Colonic mucosa (tissue), 4 donors: ENCODE measurements at regions not wholly inside any gene's neighbourhood (a gene's known extent, or its start where the extent isn't known, plus 50 kb on each side); places are given as distances from the start of the nearest gene placed in this dataset.

Experiments used
- DNase-seq: peaks from one replicate; pipeline ENCODE4 v3.0.0-alpha.2; 2020
- H3K27ac ChIP-seq: fragments of 200-600 bp; one replicate; pipeline ENCODE4 v1.8.0; 2021
- H3K27me3 ChIP-seq: fragments of 200-600 bp; one replicate; pipeline ENCODE4 v1.8.0; 2021
- H3K36me3 ChIP-seq: fragments of 200-600 bp; one replicate; pipeline ENCODE4 v1.8.0; 2021
- H3K4me1 ChIP-seq: fragments of 200-600 bp; one replicate; pipeline ENCODE4 v1.8.0; 2021; ENCODE audit warnings: mild to moderate bottlenecking
- H3K4me3 ChIP-seq: fragments of 200-600 bp; one replicate; pipeline ENCODE4 v1.8.0; 2021
- H3K9ac ChIP-seq, 2 donors: one replicate each; pipeline ENCODE4 v1.7.0; 2013; ENCODE audit warnings: control low read depth in 2 of 2, low read depth in 2 of 2, low read length in 2 of 2
- H3K9me3 ChIP-seq: fragments of 200-600 bp; one replicate; pipeline ENCODE4 v1.8.0; 2021
- intact Hi-C: fragments of 100-400 bp; cut with DNase I; formaldehyde crosslinking; loops from one replicate; pipeline ENCODE4 v1.14.1; 2022
- TF ChIP-seq, protein P1 (sequence below): fragments of 200-600 bp; IDR thresholded peaks from one replicate; pipeline ENCODE4 v1.8.0; 2022; ENCODE audit warnings: antibody characterized with exemption, mild to moderate bottlenecking
- donor health status: healthy.
- donor health status: DM: no; HTN: no; CAD: no.
- donor health status: DM: no; HTN: no; CAD: no.

DNA sequence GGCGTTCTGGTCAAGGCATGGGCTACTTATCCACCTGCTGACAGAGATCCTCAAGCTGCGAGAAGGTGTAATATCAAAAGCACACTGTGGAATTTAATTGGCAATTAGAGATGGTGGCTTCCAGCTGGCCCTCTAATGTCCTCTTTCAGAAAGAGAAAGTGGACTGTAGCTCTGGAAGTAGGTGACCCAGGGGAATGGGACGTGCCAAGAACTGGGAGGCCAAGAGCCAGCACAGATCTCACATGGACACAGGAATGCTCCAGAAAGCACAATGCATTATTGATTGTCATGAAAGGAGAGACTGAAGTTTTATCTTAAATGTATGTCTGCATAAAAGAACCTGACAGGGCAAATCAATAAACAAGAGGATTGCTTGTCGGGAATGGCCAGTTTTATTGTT is 198.6 kb upstream of the CDH4 start:
- H3K9ac ChIP-seq: no peak overlapping the region
- no peak overlapping the region for H3K4me3 ChIP-seq
- no peaks in the 10 kb centered on the region for H3K36me3 ChIP-seq
- H3K27ac ChIP-seq: no peak overlapping the region
- H3K27me3 ChIP-seq: no peaks in the 10 kb centered on the region
- DNase-seq: no peak
- intact Hi-C loops: no loop called here
- TF ChIP-seq, protein P1, sequence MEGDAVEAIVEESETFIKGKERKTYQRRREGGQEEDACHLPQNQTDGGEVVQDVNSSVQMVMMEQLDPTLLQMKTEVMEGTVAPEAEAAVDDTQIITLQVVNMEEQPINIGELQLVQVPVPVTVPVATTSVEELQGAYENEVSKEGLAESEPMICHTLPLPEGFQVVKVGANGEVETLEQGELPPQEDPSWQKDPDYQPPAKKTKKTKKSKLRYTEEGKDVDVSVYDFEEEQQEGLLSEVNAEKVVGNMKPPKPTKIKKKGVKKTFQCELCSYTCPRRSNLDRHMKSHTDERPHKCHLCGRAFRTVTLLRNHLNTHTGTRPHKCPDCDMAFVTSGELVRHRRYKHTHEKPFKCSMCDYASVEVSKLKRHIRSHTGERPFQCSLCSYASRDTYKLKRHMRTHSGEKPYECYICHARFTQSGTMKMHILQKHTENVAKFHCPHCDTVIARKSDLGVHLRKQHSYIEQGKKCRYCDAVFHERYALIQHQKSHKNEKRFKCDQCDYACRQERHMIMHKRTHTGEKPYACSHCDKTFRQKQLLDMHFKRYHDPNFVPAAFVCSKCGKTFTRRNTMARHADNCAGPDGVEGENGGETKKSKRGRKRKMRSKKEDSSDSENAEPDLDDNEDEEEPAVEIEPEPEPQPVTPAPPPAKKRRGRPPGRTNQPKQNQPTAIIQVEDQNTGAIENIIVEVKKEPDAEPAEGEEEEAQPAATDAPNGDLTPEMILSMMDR: no peak
- no peaks in the 10 kb centered on the region for H3K9me3 ChIP-seq
- H3K4me1 ChIP-seq: no peaks in the 10 kb centered on the region

GRCh38 chr20:61053889-61054288 is 198.2 kb upstream of the CDH4 start:
- Histone ChIP-seq H3K36me3 (no peaks in the 10 kb centered on the region), H3K9me3 (no peaks in the 10 kb centered on the region), H3K27ac (no peak overlapping the region), H3K27me3 (no peaks in the 10 kb centered on the region), H3K4me3 (no peak overlapping the region), H3K4me1 (no peaks in the 10 kb centered on the region), H3K9ac (no peak overlapping the region)
- DNase-seq: no peak
- intact Hi-C loops: no loop called here
- TF ChIP-seq, protein P1: no peak

DNA sequence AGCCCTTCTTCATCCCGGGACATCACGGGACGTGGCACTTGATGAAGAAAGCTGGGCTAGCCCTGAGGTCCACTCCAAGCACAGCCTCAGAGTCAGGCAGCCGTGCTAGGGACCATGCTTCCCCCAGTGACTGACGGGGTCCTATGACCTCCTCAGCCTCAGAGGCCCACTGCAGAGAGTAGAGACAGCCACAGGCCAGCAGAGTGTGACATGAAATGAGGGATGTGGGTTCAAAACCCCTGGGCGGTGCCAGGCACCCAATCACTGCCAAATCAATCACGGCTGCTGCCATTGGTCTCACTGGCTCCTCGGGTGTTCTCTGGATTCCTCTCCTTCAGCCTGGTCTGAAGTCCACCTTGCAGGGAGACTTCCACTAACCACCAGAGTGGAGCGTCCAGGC is 197.7 kb upstream of the CDH4 start:
- H3K9ac ChIP-seq: no peak overlapping the region
- no peaks in the 10 kb centered on the region for H3K9me3 ChIP-seq
- no peaks in the 10 kb centered on the region for H3K27me3 ChIP-seq
- TF ChIP-seq, protein P1: no peak
- no peak overlapping the region for H3K4me3 ChIP-seq
- intact Hi-C loops: no loop called here
- H3K36me3 ChIP-seq: no peaks in the 10 kb centered on the region
- no peak overlapping the region for H3K27ac ChIP-seq
- no peaks in the 10 kb centered on the region for H3K4me1 ChIP-seq
- no peak for DNase-seq

- TF ChIP-seq, protein P1: no peak
- Histone ChIP-seq H3K4me1 (no peaks in the 10 kb centered on the region), H3K27ac (no peak overlapping the region), H3K36me3 (no peaks in the 10 kb centered on the region), H3K9me3 (no peaks in the 10 kb centered on the region), H3K9ac (no peak overlapping the region), H3K27me3 (no peaks in the 10 kb centered on the region), H3K4me3 (no peak overlapping the region)
- no peak for DNase-seq
- intact Hi-C loops: no loop called here
Measured at GRCh38 chr20:61055180-61056010, 196.7 kb upstream of the CDH4 start.

DNA sequence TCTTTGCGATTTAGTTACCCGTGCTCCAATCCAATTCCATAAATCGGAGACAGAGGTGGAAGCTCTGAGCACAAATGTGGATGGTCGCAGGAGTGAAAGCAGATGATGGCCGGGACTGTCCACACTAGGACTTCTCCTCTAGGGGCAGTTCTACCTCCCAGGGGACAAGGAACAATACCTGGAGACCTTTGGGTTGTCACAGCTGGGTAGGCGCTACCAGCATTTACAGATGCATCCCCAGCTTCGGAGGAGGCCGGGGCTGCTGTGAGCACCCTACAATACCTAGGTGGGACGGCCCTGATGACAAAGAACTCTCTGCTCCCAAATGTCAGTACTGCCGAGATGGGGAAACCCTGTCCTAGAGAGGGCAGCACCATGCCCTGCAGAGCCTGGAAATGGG is 195.9 kb upstream of the CDH4 start:
- no peaks in the 10 kb centered on the region for H3K9me3 ChIP-seq
- no peak for DNase-seq
- no peaks in the 10 kb centered on the region for H3K27me3 ChIP-seq
- no peaks in the 10 kb centered on the region for H3K4me1 ChIP-seq
- intact Hi-C loops: no loop called here
- TF ChIP-seq, protein P1: no peak
- no peaks in the 10 kb centered on the region for H3K36me3 ChIP-seq
- H3K27ac ChIP-seq: no peak overlapping the region
- no peak overlapping the region for H3K9ac ChIP-seq
- H3K4me3 ChIP-seq: no peak overlapping the region
